Endothelial cell (in vitro differentiated cells): ENCODE measurements at regions not wholly inside any gene's neighbourhood (a gene's known extent, or its start where the extent isn't known, plus 50 kb on each side); places are given as distances from the start of the nearest gene placed in this dataset.

Source experiments
- DNase-seq: peaks from one replicate; pipeline ENCODE4 v3.0.0; 2021; ENCODE audit warnings: low spot score
- H3K27ac Mint-ChIP-seq: one replicate; pipeline ENCODE4 v1.8.0; 2021; ENCODE audit warnings: mixed read lengths, inconsistent platforms; ENCODE audit not compliant: unreplicated experiment
- H3K27me3 Mint-ChIP-seq: one replicate; pipeline ENCODE4 v1.8.0; 2021; ENCODE audit warnings: mild to moderate bottlenecking, moderate library complexity, mixed read lengths, inconsistent platforms; ENCODE audit not compliant: unreplicated experiment
- H3K36me3 Mint-ChIP-seq: one replicate; pipeline ENCODE4 v1.8.0; 2021; ENCODE audit warnings: mild to moderate bottlenecking, low read depth, mixed read lengths, inconsistent platforms; ENCODE audit not compliant: unreplicated experiment
- H3K4me1 Mint-ChIP-seq: one replicate; pipeline ENCODE4 v1.8.0; 2021; ENCODE audit warnings: mild to moderate bottlenecking, mixed read lengths, inconsistent platforms; ENCODE audit not compliant: unreplicated experiment
- H3K4me3 Mint-ChIP-seq: one replicate; pipeline ENCODE4 v1.8.0; 2021; ENCODE audit warnings: mild to moderate bottlenecking, mixed read lengths, inconsistent platforms; ENCODE audit not compliant: unreplicated experiment
- H3K9me3 Mint-ChIP-seq: one replicate; pipeline ENCODE4 v1.8.0; 2021; ENCODE audit warnings: mixed read lengths, inconsistent platforms; ENCODE audit not compliant: unreplicated experiment
- CTCF ChIP-seq: fragments of 200-600 bp; sonication (generic); IDR thresholded peaks from one replicate; pipeline ENCODE4 v1.5.0; 2021; ENCODE audit warnings: antibody characterized with exemption; ENCODE audit not compliant: unreplicated experiment

GRCh38 chr3:77871436-77871835 lies 831.5 kb downstream of the ROBO2 start:
- H3K4me1 Mint-ChIP-seq = no peaks in the 10 kb centered on the region
- no peaks in the 10 kb centered on the region for H3K9me3 Mint-ChIP-seq
- no peaks in the 10 kb centered on the region for H3K27me3 Mint-ChIP-seq
- H3K4me3 Mint-ChIP-seq = no peak overlapping the region
- no peak for DNase-seq
- H3K27ac Mint-ChIP-seq = no peak overlapping the region
- TF ChIP-seq CTCF = no peak
- no peaks in the 10 kb centered on the region for H3K36me3 Mint-ChIP-seq

- H3K4me1 Mint-ChIP-seq = no peaks in the 10 kb centered on the region
- no peaks in the 10 kb centered on the region for H3K36me3 Mint-ChIP-seq
- no peak overlapping the region for H3K27ac Mint-ChIP-seq
- TF ChIP-seq CTCF = no peak
- H3K9me3 Mint-ChIP-seq = no peaks in the 10 kb centered on the region
- no peaks in the 10 kb centered on the region for H3K27me3 Mint-ChIP-seq
- H3K4me3 Mint-ChIP-seq = no peak overlapping the region
- no peak for DNase-seq
Observed at GRCh38 chr3:77873598-77873997, 833.7 kb downstream of the ROBO2 start.

- peaks cover 18% of the 10 kb centered on the region for H3K4me1 Mint-ChIP-seq
- no peak for TF ChIP-seq CTCF
- no peaks in the 10 kb centered on the region for H3K36me3 Mint-ChIP-seq
- H3K9me3 Mint-ChIP-seq = no peaks in the 10 kb centered on the region
- H3K4me3 Mint-ChIP-seq = no peak overlapping the region
- DNase-seq = no peak
- H3K27me3 Mint-ChIP-seq = no peaks in the 10 kb centered on the region
- H3K27ac Mint-ChIP-seq = no peak overlapping the region
Observed at GRCh38 chr3:77885381-77885780, 845.5 kb downstream of the ROBO2 start.

- Mint-ChIP-seq H3K27me3 (no peaks in the 10 kb centered on the region), H3K9me3 (no peaks in the 10 kb centered on the region), H3K4me1 (peaks cover 18% of the 10 kb centered on the region), H3K4me3 (no peak overlapping the region), H3K27ac (peak overlapping the region; percentile 65), H3K36me3 (no peaks in the 10 kb centered on the region)
- no peak for TF ChIP-seq CTCF
- no peak for DNase-seq
Observed at GRCh38 chr3:77887611-77888010, 847.7 kb downstream of the ROBO2 start.

- TF ChIP-seq CTCF = no peak
- Mint-ChIP-seq H3K4me3 (no peak overlapping the region), H3K27ac (no peak overlapping the region), H3K27me3 (no peaks in the 10 kb centered on the region), H3K36me3 (no peaks in the 10 kb centered on the region), H3K9me3 (no peaks in the 10 kb centered on the region), H3K4me1 (peaks cover 18% of the 10 kb centered on the region)
- no peak for DNase-seq
Observed at GRCh38 chr3:77889616-77890015, 849.7 kb downstream of the ROBO2 start.
